Vagina (tissue), 2 donors: ENCODE measurements at regions not wholly inside any gene's neighbourhood (a gene's known extent, or its start where the extent isn't known, plus 50 kb on each side); places are given as distances from the start of the nearest gene placed in this dataset.

Experiments
- DNase-seq, 2 donors: peaks; one replicate each; pipeline ENCODE4 v3.0.0-alpha.2; 2017; ENCODE audit errors: extremely low spot score in 2 of 2
- H3K27ac ChIP-seq: fragments of 200-600 bp; sonication (generic); one replicate; pipeline ENCODE4 v1.5.1; 2019
- H3K27me3 ChIP-seq: fragments of 200-600 bp; sonication (generic); one replicate; pipeline ENCODE4 v1.5.1; 2019
- H3K36me3 ChIP-seq, 2 donors: fragments of 200-600 bp; sonication (generic); one replicate each; pipeline ENCODE4 v1.5.1; 2017 to 2019
- H3K4me1 ChIP-seq: fragments of 200-600 bp; sonication (generic); one replicate; pipeline ENCODE4 v1.5.1; 2019
- H3K4me3 ChIP-seq, 2 donors: fragments of 200-600 bp; sonication (generic); 1 replicate in 1 of 2; 2 replicates in 1 of 2; pipeline ENCODE4 v1.5.1; 2016 to 2019
- H3K9me3 ChIP-seq: fragments of 200-600 bp; sonication (generic); one replicate; pipeline ENCODE4 v1.5.1; 2019
- CTCF ChIP-seq, 3 experiments: fragments of 450-650 bp in 2 of 3; fragments of 200-600 bp in 1 of 3; sonication (generic) in 1 of 3; IDR thresholded peaks; one replicate each; pipeline ENCODE4 v1.5.1; 2017 to 2019; ENCODE audit warnings: antibody characterized with exemption in 3 of 3, mild to moderate bottlenecking in 2 of 3, moderate library complexity in 2 of 3
- POLR2A ChIP-seq, 2 donors: fragments of 450-650 bp; IDR thresholded peaks; one replicate each; pipeline ENCODE4 v1.6.1; 2017; ENCODE audit warnings: antibody characterized with exemption in 2 of 2, mild to moderate bottlenecking in 2 of 2, moderate library complexity in 2 of 2
- POLR2AphosphoS5 ChIP-seq, 2 donors: sonication (generic); formaldehyde crosslinking; IDR thresholded peaks; one replicate each; pipeline ENCODE4 v1.9.0; 2017; ENCODE audit warnings: antibody characterized with exemption in 2 of 2, mild to moderate bottlenecking in 2 of 2, low read depth in 1 of 2; ENCODE audit not compliant: insufficient read depth in 1 of 2
- intact Hi-C: fragments of 100-400 bp; cut with DNase I; formaldehyde crosslinking; loops from one replicate; pipeline ENCODE4 v1.15.1; 2023

- intact Hi-C loops, result no loop called here
- DNase-seq, result no peak
- Histone ChIP-seq H3K27ac (no peak overlapping the region), H3K4me3 (no peak overlapping the region), H3K4me1 (no peaks in the 10 kb centered on the region), H3K27me3 (no peaks in the 10 kb centered on the region), H3K36me3 (no peaks in the 10 kb centered on the region), H3K9me3 (no peaks in the 10 kb centered on the region)
- TF ChIP-seq POLR2AphosphoS5 (IDR thresholded peaks at IDR 0.05; ENCODE audit: insufficient read depth in 1 of 2, low read depth in 1 of 2) (no peak), POLR2A (IDR thresholded peaks at IDR 0.05) (no peak), CTCF (IDR thresholded peaks at IDR 0.05) (no peak)
Observed at GRCh38 chr4:15270201-15270600, 157.6 kb upstream of the C1QTNF7 start.

- Histone ChIP-seq H3K27ac (no peak overlapping the region), H3K4me3 (no peak overlapping the region), H3K4me1 (no peaks in the 10 kb centered on the region), H3K9me3 (no peaks in the 10 kb centered on the region), H3K36me3 (no peaks in the 10 kb centered on the region), H3K27me3 (no peaks in the 10 kb centered on the region)
- TF ChIP-seq POLR2A (IDR thresholded peaks at IDR 0.05) (no peak), POLR2AphosphoS5 (IDR thresholded peaks at IDR 0.05; ENCODE audit: insufficient read depth in 1 of 2, low read depth in 1 of 2) (no peak), CTCF (IDR thresholded peaks at IDR 0.05) (no peak)
- no peak for DNase-seq
- intact Hi-C loops, result no loop called here
Observed at GRCh38 chr4:15286041-15286440, 141.8 kb upstream of the C1QTNF7 start.

GRCh38 chr4:15291122-15291521 lies 136.7 kb upstream of the C1QTNF7 start:
- TF ChIP-seq POLR2A (IDR thresholded peaks at IDR 0.05) (no peak), CTCF (IDR thresholded peaks at IDR 0.05) (no peak), POLR2AphosphoS5 (IDR thresholded peaks at IDR 0.05; ENCODE audit: insufficient read depth in 1 of 2, low read depth in 1 of 2) (no peak)
- H3K27ac ChIP-seq, result no peak overlapping the region
- no peaks in the 10 kb centered on the region for H3K4me1 ChIP-seq
- no peak for DNase-seq
- H3K27me3 ChIP-seq, result no peaks in the 10 kb centered on the region
- intact Hi-C loops, result no loop called here
- no peak overlapping the region for H3K4me3 ChIP-seq
- H3K9me3 ChIP-seq, result no peaks in the 10 kb centered on the region
- H3K36me3 ChIP-seq, result no peaks in the 10 kb centered on the region

- Histone ChIP-seq H3K27me3 (no peaks in the 10 kb centered on the region), H3K27ac (no peak overlapping the region), H3K36me3 (no peaks in the 10 kb centered on the region), H3K9me3 (no peaks in the 10 kb centered on the region), H3K4me1 (no peaks in the 10 kb centered on the region), H3K4me3 (no peak overlapping the region)
- intact Hi-C loops, result no loop called here
- TF ChIP-seq POLR2AphosphoS5 (IDR thresholded peaks at IDR 0.05; ENCODE audit: insufficient read depth in 1 of 2, low read depth in 1 of 2), result no peak
- no peak for TF ChIP-seq POLR2A (IDR thresholded peaks at IDR 0.05)
- no peak for TF ChIP-seq CTCF (IDR thresholded peaks at IDR 0.05)
- no peak for DNase-seq
Observed at GRCh38 chr4:15293711-15294110, 134.1 kb upstream of the C1QTNF7 start.

DNA sequence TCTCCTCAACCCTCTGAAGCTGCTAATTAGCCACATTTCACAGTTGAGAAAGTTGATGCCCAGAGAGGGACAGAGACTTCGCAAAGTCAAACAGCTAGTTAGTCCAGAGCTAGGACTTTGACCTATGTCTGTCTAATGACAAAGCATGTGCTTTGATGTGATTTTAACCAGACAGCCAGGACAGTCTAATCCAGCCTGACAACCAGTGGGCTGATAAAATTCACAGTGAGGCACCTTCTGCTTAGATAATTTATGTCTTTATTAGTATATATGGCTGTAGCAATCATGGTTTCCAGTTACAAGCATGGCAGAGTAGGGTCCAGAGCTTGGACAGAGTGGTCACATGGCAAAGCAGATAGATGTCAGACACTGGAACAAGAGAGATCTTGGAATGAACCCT lies 133.6 kb upstream of the C1QTNF7 start:
- TF ChIP-seq CTCF (IDR thresholded peaks at IDR 0.05) (no peak), POLR2AphosphoS5 (IDR thresholded peaks at IDR 0.05; ENCODE audit: insufficient read depth in 1 of 2, low read depth in 1 of 2) (no peak), POLR2A (IDR thresholded peaks at IDR 0.05) (no peak)
- no peaks in the 10 kb centered on the region for H3K9me3 ChIP-seq
- H3K27me3 ChIP-seq, result no peaks in the 10 kb centered on the region
- H3K4me3 ChIP-seq, result no peak overlapping the region
- no peaks in the 10 kb centered on the region for H3K36me3 ChIP-seq
- intact Hi-C loops, result no loop called here
- DNase-seq, result no peak
- H3K27ac ChIP-seq, result no peak overlapping the region
- no peaks in the 10 kb centered on the region for H3K4me1 ChIP-seq
